H9 (cell line): ENCODE measurements at regions not wholly inside any gene's neighbourhood (a gene's known extent, or its start where the extent isn't known, plus 50 kb on each side); places are given as distances from the start of the nearest gene placed in this dataset.

Source experiments
- DNase-seq: peaks from one replicate; pipeline ENCODE4 v3.0.0-alpha.2; 2017
- H2AFZ ChIP-seq: one replicate; pipeline ENCODE4 v1.6.1; 2013; ENCODE audit warnings: mild to moderate bottlenecking, low read length, control low read depth, moderate library complexity
- H2AK5ac ChIP-seq: 2 replicates; pipeline ENCODE4 v1.6.1; 2013; ENCODE audit warnings: low read length, control low read depth, mixed read lengths; ENCODE audit not compliant: insufficient read length
- H2BK120ac ChIP-seq: one replicate; pipeline ENCODE4 v1.6.1; 2013; ENCODE audit warnings: low read depth, mild to moderate bottlenecking, low read length, control low read depth, inconsistent platforms; ENCODE audit not compliant: poor library complexity, severe bottlenecking
- H2BK12ac ChIP-seq: 2 replicates; pipeline ENCODE4 v1.6.1; 2013; ENCODE audit warnings: low read length, control low read depth, mixed read lengths, low read depth; ENCODE audit not compliant: insufficient read length
- H2BK15ac ChIP-seq: 2 replicates; pipeline ENCODE4 v1.6.1; 2013; ENCODE audit warnings: low read depth, low read length, control low read depth
- H2BK20ac ChIP-seq: one replicate; pipeline ENCODE4 v1.6.1; 2013; ENCODE audit warnings: low read depth, mild to moderate bottlenecking, low read length, control low read depth, inconsistent platforms; ENCODE audit not compliant: poor library complexity, severe bottlenecking
- H2BK5ac ChIP-seq: 2 replicates; pipeline ENCODE4 v1.6.1; 2013; ENCODE audit warnings: low read length, control low read depth, mixed read lengths; ENCODE audit not compliant: insufficient read length
- H3K14ac ChIP-seq: 2 replicates; pipeline ENCODE4 v1.6.1; 2013; ENCODE audit warnings: low read length, control low read depth; ENCODE audit not compliant: insufficient read depth
- H3K18ac ChIP-seq: 2 replicates; pipeline ENCODE4 v1.6.1; 2013; ENCODE audit warnings: low read depth, mild to moderate bottlenecking, mixed read lengths, low read length, control low read depth; ENCODE audit not compliant: insufficient read length
- H3K23ac ChIP-seq: 2 replicates; pipeline ENCODE4 v1.6.1; 2013; ENCODE audit warnings: low read length, control low read depth, mixed read lengths, low read depth; ENCODE audit not compliant: insufficient read length
- H3K23me2 ChIP-seq: 2 replicates; pipeline ENCODE4 v1.6.1; 2013; ENCODE audit warnings: low read depth, mild to moderate bottlenecking, mixed read lengths, low read length, control low read depth; ENCODE audit not compliant: insufficient read length, poor library complexity, severe bottlenecking
- H3K27ac ChIP-seq: 2 replicates; pipeline ENCODE4 v1.5.1; 2013; ENCODE audit warnings: low read length, control low read depth, mixed read lengths, low read depth; ENCODE audit not compliant: insufficient read length
- H3K27me3 ChIP-seq: 2 replicates; pipeline ENCODE4 v1.6.1; 2013; ENCODE audit warnings: low read length, control low read depth, inconsistent platforms; ENCODE audit not compliant: insufficient read depth
- H3K4ac ChIP-seq: 2 replicates; pipeline ENCODE4 v1.6.1; 2013; ENCODE audit warnings: low read depth, mild to moderate bottlenecking, control low read depth, inconsistent platforms, low read length, moderate library complexity
- H3K4me1 ChIP-seq: 2 replicates; pipeline ENCODE4 v1.6.1; 2013; ENCODE audit warnings: low read length, control low read depth, inconsistent platforms; ENCODE audit not compliant: insufficient read depth
- H3K4me2 ChIP-seq: 2 replicates; pipeline ENCODE4 v1.6.1; 2013; ENCODE audit warnings: low read length, control low read depth, mixed read lengths; ENCODE audit not compliant: insufficient read length, insufficient read depth
- H3K56ac ChIP-seq: 2 replicates; pipeline ENCODE4 v1.6.1; 2013; ENCODE audit warnings: low read depth, mild to moderate bottlenecking, mixed read lengths, low read length, control low read depth; ENCODE audit not compliant: insufficient read length
- H3K79me1 ChIP-seq: 2 replicates; pipeline ENCODE4 v1.6.1; 2013; ENCODE audit warnings: low read depth, mild to moderate bottlenecking, moderate library complexity, low read length, control low read depth, inconsistent platforms; ENCODE audit not compliant: insufficient read depth, poor library complexity, severe bottlenecking
- H3K79me2 ChIP-seq: 2 replicates; pipeline ENCODE4 v1.6.1; 2013; ENCODE audit warnings: low read length, control low read depth, inconsistent platforms; ENCODE audit not compliant: insufficient read depth
- H3K9ac ChIP-seq: 2 replicates; pipeline ENCODE4 v1.6.1; 2013; ENCODE audit warnings: low read length, control low read depth, mixed read lengths; ENCODE audit not compliant: insufficient read length; ENCODE audit errors: extremely low read depth
- H3K9me3 ChIP-seq: one replicate; pipeline ENCODE4 v1.6.1; 2013; ENCODE audit warnings: low read depth, low read length, inconsistent platforms; ENCODE audit not compliant: control insufficient read depth
- H3T11ph ChIP-seq: one replicate; pipeline ENCODE4 v1.6.1; 2013; ENCODE audit warnings: mild to moderate bottlenecking, low read length, control low read depth, inconsistent platforms
- H4K20me1 ChIP-seq: one replicate; pipeline ENCODE4 v1.6.1; 2013; ENCODE audit not compliant: control insufficient read depth, insufficient read length, insufficient read depth
- H4K5ac ChIP-seq: 2 replicates; pipeline ENCODE4 v1.6.1; 2013; ENCODE audit warnings: low read depth, mild to moderate bottlenecking, mixed read lengths, low read length, control low read depth; ENCODE audit not compliant: insufficient read length
- H4K8ac ChIP-seq: replicated peaks from 2 replicates; pipeline ENCODE4 v1.6.1; 2013; ENCODE audit warnings: low read length, control low read depth, mixed read lengths, low read depth; ENCODE audit not compliant: insufficient read length
- H4K91ac ChIP-seq: 2 replicates; pipeline ENCODE4 v1.6.1; 2013; ENCODE audit warnings: low read depth, mild to moderate bottlenecking, moderate library complexity, mixed read lengths, low read length, control low read depth; ENCODE audit not compliant: insufficient read length
- H3K27ac Mint-ChIP-seq, 3 experiments: 2 replicates in 2 of 3; 3 replicates in 1 of 3; pipeline ENCODE4 v1.8.0; 2020 to 2021; ENCODE audit warnings: mixed read lengths in 3 of 3, mild to moderate bottlenecking in 1 of 3, moderate library complexity in 1 of 3
- H3K27me3 Mint-ChIP-seq: 2 replicates; pipeline ENCODE4 v1.8.0; 2021; ENCODE audit warnings: low read depth, mild to moderate bottlenecking, moderate library complexity, mixed read lengths
- H3K36me3 Mint-ChIP-seq, 3 experiments: 2 replicates in 2 of 3; 3 replicates in 1 of 3; pipeline ENCODE4 v1.8.0; 2020 to 2021; ENCODE audit warnings: low read depth in 3 of 3, mixed read lengths in 3 of 3; ENCODE audit not compliant: insufficient read depth in 1 of 3
- H3K4me1 Mint-ChIP-seq, 2 experiments: 2 replicates each; pipeline ENCODE4 v1.8.0; 2020; ENCODE audit warnings: mixed read lengths in 2 of 2
- H3K4me3 Mint-ChIP-seq, 2 experiments: 2 replicates in 1 of 2; 3 replicates in 1 of 2; pipeline ENCODE4 v1.8.0; 2020 to 2021; ENCODE audit warnings: mild to moderate bottlenecking in 2 of 2, mixed read lengths in 2 of 2, moderate library complexity in 1 of 2
- H3K9me3 Mint-ChIP-seq, 2 experiments: 2 replicates in 1 of 2; 3 replicates in 1 of 2; pipeline ENCODE4 v1.8.0; 2020; ENCODE audit warnings: mild to moderate bottlenecking in 2 of 2, mixed read lengths in 2 of 2, moderate library complexity in 1 of 2
- CTCF ChIP-seq: fragments of 200-600 bp; sonication (generic); conservative IDR thresholded peaks from 3 replicates; pipeline ENCODE4 v1.8.0; 2021; ENCODE audit warnings: antibody characterized with exemption, mild to moderate bottlenecking
- WGBS: extraction: QIAGEN DNeasy Blood & Tissue Kit; methylation state at CpG from one replicate; pipeline ENCODE4 v1.1.7; 2013; ENCODE audit warnings: missing lambda C conversion rate, low lambda C conversion rate, mixed read lengths; ENCODE audit not compliant: insufficient read length; ENCODE audit errors: extremely low coverage; 5-methylcytosine and 5-hydroxymethylcytosine counted together

DNA sequence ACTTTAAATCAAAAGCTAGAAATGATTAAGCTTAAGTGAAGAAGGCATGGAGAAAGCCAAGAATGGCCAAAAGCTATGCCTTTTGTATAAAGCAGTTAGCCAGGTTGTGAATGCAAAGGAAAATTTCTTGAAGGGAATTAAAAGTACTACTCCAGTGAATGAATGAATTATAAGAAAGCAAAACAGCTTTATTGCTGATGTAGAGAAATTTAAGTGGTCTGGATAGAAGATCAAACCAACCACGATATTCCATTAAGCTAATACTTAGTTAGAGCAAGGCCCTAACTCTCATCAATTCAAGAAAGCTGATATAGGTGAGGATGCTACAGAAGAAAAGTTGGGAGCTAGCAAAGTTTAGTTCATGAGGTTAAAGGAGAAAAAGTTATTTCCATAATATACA lies 988.5 kb upstream of the ADGRB3 start:
- no peak overlapping the region for H3K4me2 ChIP-seq
- Mint-ChIP-seq H3K4me1 (no peaks in the 10 kb centered on the region), H3K9me3 (no peaks in the 10 kb centered on the region)

More for the DNA sequence above, 988.5 kb upstream of the ADGRB3 start:
- Histone ChIP-seq H2BK5ac (no peak overlapping the region), H3K23me2 (no peaks in the 10 kb centered on the region), H2BK12ac (no peak overlapping the region), H3K79me1 (no peaks in the 10 kb centered on the region), H3K14ac (no peak overlapping the region), H3T11ph (no peak overlapping the region), H3K9ac (no peak overlapping the region), H3K56ac (no peak overlapping the region), H3K27ac (no peak overlapping the region), H4K20me1 (no peaks in the 10 kb centered on the region), H4K8ac (no peak overlapping the region), H2AFZ (no peak overlapping the region), H3K23ac (no peak overlapping the region), H4K91ac (no peak overlapping the region), H3K9me3 (no peaks in the 10 kb centered on the region), H3K27me3 (no peaks in the 10 kb centered on the region), H2AK5ac (no peak overlapping the region), H4K5ac (no peak overlapping the region), H3K4ac (no peak overlapping the region), H3K18ac (no peak overlapping the region), H3K4me1 (no peaks in the 10 kb centered on the region), H2BK20ac (no peak overlapping the region), H2BK120ac (no peak overlapping the region), H2BK15ac (no peak overlapping the region), H3K79me2 (no peaks in the 10 kb centered on the region)
- no peaks in the 10 kb centered on the region for H3K27me3 Mint-ChIP-seq
- DNase-seq: no peak
- H3K27ac Mint-ChIP-seq: no peak overlapping the region
- H3K4me3 Mint-ChIP-seq: no peak overlapping the region
- no peak for TF ChIP-seq CTCF
- no CpG with 5 or more reads among the region's 1 CpG for WGBS
- H3K36me3 Mint-ChIP-seq: no peaks in the 10 kb centered on the region
